AG04449 (cell line): ENCODE measurements at regions not wholly inside any gene's neighbourhood (a gene's known extent, or its start where the extent isn't known, plus 50 kb on each side); places are given as distances from the start of the nearest gene placed in this dataset.

ENCODE experiments used
- CTCF ChIA-PET: fragments of 350-600 bp; formaldehyde crosslinking; extraction: SDS; loops from one replicate; lab custom pipeline; 2021; ENCODE audit warnings: antibody characterized with exemption; lab: Yijun Ruan, JAX
- POLR2A ChIA-PET: fragments of 400-600, 350-600 bp; formaldehyde crosslinking; extraction: SDS; loops from one replicate; lab custom pipeline; 2020; ENCODE audit warnings: antibody characterized with exemption, inconsistent platforms; lab: Yijun Ruan, JAX
- DNase-seq: peaks from one replicate; pipeline ENCODE4 v3.0.0-alpha.2; 2010; ENCODE audit warnings: low read depth, low spot score
- H3K4me3 ChIP-seq: 2 replicates; pipeline ENCODE4 v1.5.1; 2011; ENCODE audit warnings: low read depth, mild to moderate bottlenecking, control low read depth, low read length
- CTCF ChIP-seq: IDR thresholded peaks from one replicate; pipeline ENCODE4 v1.5.1; 2011; ENCODE audit warnings: mild to moderate bottlenecking, moderate library complexity, low read length, control low read depth, inconsistent platforms; ENCODE audit not compliant: insufficient read depth; ENCODE audit errors: missing control alignments

DNA sequence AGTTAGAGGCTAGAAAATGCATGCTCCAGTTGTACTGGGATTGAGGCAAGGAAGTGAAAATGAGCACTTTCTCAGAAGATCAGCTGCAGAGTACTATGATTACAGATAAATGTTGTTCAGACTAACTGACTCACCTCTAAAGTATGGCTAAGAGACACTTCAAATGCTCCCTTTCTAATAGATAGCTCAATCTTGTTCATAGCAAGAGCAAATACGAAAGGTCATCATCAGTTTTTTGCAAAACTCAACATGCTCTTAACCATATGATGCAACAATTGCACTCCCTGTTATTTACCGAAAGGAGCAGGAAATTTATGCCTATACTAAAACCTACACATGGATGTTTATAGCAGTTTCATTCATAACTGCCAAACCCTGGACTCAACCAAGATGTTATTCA is 838.4 kb upstream of the INTU start:
- ChIA-PET POLR2A (no interaction called here), CTCF (no interaction called here)
- no peak overlapping the region for H3K4me3 ChIP-seq
- no peak for TF ChIP-seq CTCF
- no peak for DNase-seq

GRCh38 chr4:126798214-126798613 is 834.5 kb upstream of the INTU start:
- ChIA-PET POLR2A (no interaction called here), CTCF (no interaction called here)
- H3K4me3 ChIP-seq, result no peak overlapping the region
- TF ChIP-seq CTCF, result no peak
- DNase-seq, result no peak

DNA sequence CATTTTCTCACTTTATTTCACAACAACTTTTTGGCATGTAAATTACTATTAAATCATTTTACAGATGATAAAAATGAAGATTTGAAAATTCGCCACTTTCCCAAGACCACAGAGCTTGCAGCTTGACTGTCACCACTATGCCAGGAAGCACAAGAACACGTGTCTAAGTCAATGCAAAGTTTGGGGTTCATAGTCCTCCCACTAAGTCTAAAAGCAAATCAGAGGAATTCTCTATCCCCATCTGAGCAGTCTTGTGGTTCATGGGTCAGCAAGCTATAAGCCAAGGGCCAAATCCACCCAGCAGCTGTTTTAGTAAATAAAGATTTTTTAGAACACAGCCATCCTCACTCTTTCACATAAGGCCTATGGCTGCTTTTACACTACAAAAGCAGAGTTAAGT is 833.3 kb upstream of the INTU start:
- ChIA-PET POLR2A (no interaction called here), CTCF (no interaction called here)
- no peak for DNase-seq
- no peak overlapping the region for H3K4me3 ChIP-seq
- no peak for TF ChIP-seq CTCF

DNA sequence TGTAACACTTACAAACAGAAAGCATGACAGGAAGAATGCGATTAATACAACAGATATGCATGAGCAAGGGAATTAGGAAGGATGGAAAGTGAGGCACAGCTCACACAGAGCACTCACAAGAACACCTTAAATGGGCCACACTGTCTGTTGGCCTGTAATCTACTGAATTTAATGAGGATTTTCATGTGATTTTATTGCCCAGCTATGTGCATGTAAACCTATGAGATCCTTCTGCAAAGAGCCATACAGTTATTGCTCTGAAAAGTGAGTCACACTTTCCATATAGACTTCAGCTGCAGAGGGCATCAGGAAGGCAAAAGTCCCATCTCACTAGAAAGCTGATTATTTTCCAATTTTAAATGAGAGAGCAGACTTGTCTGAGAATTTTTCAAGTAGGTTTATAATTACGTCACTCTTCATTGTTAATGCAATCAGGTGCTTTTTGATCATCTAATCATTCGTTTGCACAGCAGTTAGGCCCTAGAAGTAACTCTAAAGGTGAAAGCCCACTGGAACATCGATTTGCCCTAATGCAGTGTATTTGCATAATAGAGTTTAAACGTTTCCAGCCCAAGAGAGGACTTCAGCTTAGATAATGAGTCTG is 832.7 kb upstream of the INTU start:
- no peak overlapping the region for H3K4me3 ChIP-seq
- ChIA-PET CTCF (no interaction called here), POLR2A (no interaction called here)
- no peak for TF ChIP-seq CTCF
- no peak for DNase-seq

- H3K4me3 ChIP-seq, result no peak overlapping the region
- CTCF ChIA-PET, result no interaction called here
- POLR2A ChIA-PET, result no interaction called here
- no peak for TF ChIP-seq CTCF
- no peak for DNase-seq
Measured at GRCh38 chr4:126800575-126801141, 832.1 kb upstream of the INTU start.

DNA sequence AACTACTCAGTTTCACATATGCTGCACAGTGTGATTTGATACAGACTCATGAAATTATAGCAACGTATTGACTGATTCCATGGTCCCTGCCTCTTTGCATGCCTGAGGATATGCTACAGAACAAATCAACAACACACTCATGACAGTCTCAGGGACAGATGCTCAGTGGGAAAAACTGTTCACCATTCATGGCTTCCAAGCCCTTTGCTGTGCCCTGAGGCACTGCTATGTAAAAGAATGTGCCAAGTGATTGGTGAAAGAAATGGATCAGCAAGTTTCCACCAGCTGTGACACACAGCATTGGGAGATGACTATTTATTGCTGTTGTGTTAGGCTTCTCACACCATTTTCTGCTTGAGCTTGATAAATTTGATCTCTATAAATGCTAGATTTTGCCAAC is 825.6 kb upstream of the INTU start:
- ChIA-PET POLR2A (no interaction called here), CTCF (no interaction called here)
- DNase-seq, result no peak
- no peak for TF ChIP-seq CTCF
- H3K4me3 ChIP-seq, result no peak overlapping the region
